HG03442 (cell line): ENCODE measurements at regions not wholly inside any gene's neighbourhood (a gene's known extent, or its start where the extent isn't known, plus 50 kb on each side); places are given as distances from the start of the nearest gene placed in this dataset.
"Not testable (repeated sequence)": the region's sequence is repeated elsewhere in the genome, so short reads cannot be mapped to it uniquely, and the experiment has no call there.

Experiments
- ATAC-seq: cut with Tn5 transposase; IDR thresholded peaks from one replicate; pipeline ENCODE4 v1.9.1; 2021; ENCODE audit warnings: mild to moderate bottlenecking, moderate library complexity; ENCODE audit not compliant: unreplicated experiment

DNA sequence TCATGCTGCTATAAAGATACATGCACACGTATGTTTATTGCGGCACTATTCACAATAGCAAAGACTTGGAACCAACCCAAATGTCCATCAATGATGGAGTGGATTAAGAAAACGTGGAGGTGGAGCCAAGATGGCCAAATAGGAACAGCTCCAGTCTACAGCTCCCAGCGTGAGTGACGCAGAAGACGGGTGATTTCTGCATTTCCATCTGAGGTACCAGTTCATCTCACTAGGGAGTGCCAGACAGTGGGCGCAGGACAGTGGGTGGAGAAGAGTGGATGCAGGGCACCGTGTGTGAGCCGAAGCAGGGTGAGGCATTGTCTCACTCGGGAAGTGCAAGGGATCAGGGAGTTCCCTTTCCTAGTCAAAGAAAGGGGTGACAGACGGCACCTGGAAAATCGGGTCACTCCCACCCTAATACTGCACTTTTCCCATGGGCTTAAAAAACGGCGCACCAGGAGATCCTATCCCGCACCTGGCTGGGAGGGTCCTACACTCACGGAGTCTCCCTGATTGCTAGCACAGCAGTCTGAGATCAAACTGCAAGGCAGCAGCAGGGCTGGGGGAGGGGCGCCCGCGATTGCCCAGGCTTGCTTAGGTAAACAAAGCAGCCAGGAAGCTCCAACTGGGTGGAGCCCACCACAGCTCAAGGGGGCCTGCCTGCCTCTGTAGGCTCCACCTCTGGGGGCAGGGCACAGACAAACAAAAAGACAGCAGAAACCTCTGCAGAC is 435.5 kb upstream of the PIK3R1 start:
- not testable (repeated sequence) for ATAC-seq

DNA sequence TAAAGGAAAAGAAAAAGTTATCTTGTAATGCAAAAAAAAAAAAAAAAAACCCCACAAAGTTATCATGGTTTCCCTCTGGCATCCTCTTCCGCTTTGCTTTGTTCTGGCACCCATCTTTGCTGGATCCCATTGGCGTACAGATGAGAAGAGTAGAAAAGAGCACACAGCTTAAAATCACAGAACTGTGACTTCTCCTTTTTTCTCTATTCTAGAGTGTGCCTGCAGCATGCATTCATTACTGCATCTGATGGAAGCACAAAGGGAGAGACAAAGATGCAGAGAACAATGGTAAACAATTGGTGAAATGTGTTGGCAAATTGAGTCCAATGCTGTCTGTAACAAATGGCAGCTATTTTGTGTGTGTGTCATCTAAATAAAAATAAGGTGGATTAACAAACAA is 440.8 kb upstream of the PIK3R1 start:
- ATAC-seq: no peak

DNA sequence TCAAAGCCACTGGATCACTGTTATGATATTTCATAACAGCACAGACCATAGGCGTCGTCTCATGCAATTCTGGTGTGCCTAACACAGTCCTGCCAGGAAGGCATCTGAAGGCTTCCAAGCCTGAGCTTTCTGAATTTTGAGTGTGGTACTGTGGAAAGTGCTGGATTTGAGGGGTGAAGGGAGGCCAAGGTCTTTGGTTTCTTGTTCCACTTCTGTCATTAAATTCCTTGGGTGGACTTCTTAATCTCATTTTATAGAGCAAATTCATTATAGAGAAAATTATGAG is 441.3 kb upstream of the PIK3R1 start:
- ATAC-seq: no peak

DNA sequence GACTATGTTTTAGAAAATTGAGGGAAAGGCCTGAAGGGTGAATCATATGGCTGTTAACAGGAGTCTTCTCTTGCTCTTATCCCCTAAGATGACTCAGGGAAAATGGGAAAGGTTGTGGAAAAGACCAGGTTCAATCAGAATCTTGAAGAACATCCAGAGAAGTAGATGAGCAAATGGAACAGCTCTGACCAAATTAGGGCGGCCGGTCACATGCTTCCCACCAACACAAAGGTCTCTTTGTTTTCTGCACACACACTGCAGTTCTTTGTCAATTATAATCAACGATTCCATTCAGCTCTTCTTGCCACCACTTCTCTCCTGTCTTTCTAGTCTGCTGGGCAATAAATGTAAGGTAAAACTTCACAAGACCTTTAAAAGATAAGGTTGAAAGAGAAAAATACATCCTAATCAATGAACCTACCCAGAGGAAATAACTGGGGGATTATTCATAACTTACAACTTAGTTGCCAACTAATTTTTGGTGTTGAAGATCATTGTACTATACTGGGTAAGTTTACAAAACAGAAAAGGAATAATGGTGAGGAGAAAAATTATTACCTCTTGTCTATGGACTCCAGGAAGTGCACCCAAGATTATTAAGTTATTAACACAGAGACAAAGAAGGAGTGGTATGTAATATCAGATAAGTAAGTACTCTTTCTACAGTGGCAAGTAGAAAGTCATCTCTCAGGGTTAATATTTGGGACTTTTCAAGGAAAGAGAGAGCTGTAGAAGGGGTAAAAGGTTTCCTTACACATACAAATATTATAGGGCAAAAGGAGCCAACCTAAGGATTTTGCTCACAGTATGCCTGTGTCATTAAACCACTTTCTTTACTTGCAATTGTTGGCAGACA is 441.9 kb upstream of the PIK3R1 start:
- ATAC-seq: no peak

DNA sequence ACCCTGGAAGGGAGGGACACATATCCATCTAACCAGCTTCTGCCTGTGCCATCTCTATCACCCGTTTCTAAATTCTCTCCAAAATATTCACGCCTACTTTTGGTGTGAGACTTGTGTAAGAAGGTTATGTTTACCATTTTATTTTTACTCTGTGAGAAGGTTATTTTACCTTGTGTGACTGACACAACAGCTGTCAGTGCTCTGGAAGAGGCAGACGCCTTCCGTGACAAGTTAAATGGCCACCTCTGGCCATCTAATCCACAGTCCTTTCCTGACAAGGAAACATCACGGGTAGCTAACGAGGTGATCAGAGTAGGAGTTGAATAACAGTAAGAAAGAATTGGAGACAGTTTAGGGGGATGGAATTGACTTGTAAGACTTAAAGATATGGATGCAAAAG is 443.8 kb upstream of the PIK3R1 start:
- no peak for ATAC-seq

DNA sequence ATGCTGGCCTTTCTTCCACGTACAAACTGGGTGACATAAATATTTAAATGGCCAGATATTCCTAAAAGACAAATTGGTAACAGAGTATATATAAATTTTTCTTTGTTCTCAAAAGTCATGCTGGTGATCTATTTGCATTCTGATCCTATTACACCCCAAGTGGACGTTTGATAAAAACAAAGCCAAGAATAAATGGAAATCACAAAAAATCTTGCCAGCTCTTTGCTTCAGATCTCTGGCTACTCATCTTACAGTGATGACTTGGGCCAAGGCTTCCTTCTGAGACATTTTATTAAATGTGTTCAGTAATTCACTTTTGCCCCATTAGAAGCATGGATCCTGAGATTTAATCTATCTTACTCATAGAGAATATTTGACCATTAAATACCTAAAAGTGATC is 444.3 kb upstream of the PIK3R1 start:
- no peak for ATAC-seq

DNA sequence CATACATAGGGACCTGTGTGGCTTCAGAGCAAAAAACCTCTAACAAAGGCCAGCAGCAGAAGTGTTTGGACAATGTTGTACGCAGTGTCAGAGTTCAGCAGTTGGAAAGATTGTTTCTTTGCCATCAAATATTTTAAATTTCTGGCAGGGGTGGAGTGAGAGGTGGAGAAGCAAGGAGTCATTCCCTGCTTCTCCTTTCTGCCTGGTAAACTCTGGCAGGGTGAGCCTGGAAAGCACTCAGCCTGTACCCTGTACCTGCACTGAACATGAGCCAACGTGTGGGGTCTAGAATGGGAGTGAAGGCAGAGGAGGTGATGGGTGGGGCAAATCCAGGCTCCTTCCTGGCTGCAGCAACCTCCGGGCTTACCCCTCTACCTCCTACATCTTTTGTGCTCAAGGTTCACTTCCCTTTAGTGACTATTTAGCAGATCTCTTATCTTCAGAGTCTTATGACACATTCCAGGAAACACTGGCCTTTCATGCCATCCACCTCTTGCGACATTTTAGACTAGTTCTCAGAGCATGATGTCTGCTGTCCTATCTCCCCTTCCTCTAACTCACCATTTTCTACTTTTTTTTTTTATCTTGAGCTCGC is 445.0 kb upstream of the PIK3R1 start:
- no peak for ATAC-seq

DNA sequence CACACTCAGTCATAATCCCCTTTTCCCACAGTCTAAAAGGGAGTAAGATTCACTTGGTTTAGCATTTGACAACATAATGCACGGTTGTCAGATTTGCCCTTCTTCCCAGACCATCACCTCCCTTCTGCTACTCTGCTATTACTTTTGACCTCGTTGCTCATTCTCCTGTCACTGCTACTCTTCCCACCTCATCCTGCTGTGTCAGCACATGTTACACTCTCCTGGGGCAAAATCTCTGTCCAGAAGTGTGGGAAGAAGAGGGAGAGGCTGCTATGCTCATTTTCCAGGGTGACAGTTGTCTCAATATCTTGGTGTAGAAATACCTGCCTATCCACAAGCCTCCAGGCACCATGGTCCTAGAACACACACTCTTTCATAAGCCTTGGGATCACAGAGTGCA is 449.9 kb upstream of the PIK3R1 start:
- ATAC-seq: no peak

DNA sequence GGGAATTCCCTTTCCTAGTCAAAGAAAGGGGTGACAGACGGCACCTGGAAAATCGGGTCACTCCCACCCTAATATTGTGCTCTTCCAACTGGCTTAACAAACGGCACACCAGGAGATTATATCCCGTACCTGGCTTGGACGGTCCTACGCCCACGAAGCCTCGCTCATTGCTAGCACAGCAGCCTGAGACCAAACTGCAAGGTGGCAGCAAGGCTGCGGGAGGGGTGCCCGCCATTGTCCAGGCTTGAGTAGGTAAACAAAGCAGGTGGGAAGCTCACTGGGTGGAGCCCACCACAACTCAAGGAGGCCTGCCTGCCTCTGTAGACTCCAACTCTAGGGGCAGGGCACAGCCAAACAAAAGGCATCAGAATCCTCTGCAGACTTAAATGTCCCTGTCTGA is 457.8 kb upstream of the PIK3R1 start:
- not testable (repeated sequence) for ATAC-seq

DNA sequence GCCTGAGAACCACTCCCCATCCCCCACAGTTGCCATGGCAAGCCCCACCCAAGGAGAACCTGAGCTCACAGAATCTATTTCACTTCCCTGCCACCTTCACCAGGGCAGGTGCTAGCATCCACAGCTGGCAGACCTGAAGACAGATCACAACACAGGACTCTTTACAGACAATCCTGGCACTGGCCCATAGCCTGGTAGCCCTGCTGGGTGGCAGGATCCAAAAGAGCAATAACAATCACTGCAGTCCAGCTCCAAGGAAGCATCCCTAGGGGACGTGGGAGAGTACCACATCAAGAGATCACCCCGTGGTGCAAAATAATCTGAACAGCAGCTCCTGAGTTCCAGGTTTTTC is 463.2 kb upstream of the PIK3R1 start:
- no peak for ATAC-seq

DNA sequence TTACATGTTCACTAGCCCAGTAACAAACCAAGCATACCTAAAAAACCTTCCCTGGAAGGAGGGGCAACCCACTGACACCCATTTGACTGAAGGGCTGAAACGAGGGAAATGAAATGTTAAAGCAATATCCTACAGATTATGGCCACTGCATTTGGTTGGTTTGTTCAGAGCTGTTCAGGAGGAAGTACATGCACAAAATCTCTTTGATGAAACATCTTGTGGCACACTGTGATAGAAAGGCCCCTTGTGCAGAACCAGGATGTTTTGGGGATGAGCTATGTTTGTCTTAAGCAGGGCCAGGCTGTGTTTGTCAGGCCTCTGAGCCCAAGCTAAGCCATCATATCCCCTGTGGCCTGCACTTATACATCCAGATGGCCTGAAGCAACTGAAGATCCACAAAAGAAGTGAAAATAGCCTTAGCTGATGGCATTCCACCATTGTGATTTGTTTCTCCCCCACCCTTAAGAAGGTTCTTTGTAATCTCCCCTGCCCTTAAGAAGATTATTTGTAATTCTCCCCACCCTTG is 467.3 kb upstream of the PIK3R1 start:
- ATAC-seq: no peak

DNA sequence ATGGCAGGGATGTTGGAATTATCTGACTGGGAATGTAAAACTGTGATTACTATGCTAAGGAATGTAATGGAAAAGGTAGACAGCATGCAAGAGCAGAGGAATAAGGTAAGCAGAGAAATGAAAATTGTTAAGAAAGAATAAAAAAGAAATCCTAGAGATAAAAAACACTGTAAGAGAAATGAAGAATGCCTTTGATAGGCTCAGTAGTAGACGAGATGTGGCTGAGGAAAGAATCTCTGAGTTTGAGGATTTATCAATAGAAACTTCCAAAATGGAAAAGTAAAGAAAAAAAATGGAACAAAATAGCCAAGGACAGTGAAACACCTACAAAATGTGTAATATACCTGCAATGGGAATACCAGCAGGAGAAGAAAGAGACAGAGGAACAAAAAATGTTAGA is 468.5 kb upstream of the PIK3R1 start:
- ATAC-seq: no peak

DNA sequence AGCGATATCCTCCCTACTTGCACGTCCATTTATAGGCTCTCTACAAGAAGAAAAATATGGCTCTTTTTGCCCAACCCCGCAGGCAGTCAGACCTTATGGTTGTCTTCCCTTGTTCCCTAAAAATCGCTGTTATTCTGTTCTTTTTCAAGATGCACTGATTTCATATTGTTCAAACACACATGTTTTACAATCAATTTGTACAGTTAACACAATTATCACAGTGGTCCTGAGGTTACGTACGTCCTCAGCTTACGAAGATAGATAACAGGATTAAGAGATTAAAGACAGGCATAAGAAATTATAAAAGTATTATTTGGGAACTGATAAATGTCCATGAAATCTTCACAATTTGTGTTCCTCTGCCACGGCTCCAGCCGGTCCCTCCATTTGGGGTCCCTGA is 468.9 kb upstream of the PIK3R1 start:
- ATAC-seq: not testable (repeated sequence)

DNA sequence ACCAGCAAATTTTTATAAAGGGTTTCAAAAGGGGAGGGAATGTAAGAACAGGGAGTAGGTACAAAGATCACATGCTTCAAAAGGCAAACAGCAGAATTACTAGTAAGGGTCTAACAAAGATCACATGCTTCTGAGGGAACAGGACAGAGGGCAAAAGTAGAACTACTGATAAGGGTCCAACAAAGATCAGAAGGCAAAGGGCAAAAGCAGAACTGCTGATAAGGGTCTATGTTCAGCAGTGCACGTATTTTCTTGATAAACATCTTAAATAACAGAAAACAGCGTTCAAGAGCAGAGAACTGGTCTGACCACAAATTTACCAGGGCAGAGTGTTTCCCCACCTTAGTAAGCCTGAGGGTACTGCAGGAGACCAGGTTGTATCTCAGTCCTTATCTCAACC is 469.5 kb upstream of the PIK3R1 start:
- no peak for ATAC-seq

DNA sequence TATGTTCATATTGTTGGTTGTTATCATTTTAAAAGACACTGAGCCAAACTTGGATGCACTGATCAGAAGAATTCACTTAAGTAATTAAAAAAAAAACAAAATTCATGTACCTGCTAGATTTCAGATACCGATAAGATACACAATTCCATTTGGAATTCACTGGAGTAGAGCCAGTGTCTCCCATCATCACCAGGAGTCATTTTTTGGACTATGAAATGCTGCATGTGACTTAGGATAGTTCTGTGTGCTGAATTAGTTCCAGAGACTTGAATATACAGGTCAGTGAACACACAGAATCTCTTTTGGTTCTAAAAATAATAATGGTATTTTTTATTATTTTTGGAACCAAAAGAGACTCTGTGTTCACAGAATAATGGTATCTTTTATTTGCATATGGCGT is 482.6 kb upstream of the PIK3R1 start:
- ATAC-seq: no peak

DNA sequence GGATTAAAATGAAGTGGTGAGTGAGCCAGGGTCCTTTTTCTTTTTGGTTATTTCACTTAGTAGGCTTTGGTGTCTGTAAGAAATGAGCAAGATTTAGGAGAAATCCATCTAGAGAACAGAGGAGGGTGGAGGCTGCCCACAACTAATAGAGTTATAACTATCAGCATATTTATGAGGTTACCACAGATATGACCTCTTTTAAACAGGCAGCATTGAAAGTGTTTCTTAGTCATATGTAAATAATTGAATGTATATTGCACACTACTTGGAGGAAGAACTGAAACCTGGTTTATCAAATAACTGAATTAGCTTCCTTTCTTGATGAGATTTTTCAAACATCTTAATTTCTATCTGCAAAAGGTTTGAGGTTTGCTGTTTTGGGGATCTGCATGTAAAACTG is 483.1 kb upstream of the PIK3R1 start:
- no peak for ATAC-seq

DNA sequence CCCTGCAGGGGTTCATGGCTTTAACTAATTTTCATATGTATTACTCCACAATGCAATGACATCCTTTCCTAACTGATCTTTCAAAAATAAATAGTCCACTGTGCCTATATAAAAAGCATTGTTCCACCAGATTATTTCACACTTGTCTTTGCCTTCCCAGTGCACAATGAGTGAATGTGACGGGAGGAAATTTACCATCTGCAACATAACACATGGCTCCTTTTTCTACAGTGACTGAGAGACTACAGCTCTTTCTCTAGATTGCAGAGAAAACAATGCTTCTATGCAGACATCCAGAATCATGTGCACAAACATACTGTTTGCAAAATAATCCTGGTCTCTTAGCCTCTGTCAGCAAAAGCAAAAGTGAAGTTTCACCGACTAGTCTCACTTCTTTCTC is 483.7 kb upstream of the PIK3R1 start:
- no peak for ATAC-seq

DNA sequence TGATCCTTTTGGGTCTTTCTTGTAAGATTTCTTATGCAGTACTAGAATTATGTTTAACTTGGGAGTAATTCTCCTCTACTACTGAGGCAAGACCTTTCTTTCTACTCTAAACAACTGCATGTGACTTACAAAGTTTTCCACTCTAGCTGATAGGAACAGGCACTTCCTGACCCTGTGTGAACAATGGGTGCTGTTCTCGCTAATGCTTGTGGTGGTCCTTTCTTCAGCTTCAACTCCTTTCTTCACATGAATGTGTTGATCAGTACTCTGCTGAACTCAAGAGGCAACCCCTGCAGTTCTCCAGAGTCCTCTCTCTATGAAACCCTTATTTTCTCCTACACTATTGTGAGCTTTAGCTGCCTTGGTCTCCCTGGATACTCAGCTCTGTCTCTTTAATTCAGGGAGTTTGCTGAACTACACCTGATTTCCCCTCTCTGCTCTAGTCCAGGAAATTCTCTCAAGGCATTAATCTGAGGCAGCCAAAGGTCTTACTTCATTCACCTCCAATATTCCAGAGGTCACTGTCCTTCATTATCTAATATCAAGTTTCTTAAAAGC is 484.6 kb upstream of the PIK3R1 start:
- ATAC-seq: no peak

DNA sequence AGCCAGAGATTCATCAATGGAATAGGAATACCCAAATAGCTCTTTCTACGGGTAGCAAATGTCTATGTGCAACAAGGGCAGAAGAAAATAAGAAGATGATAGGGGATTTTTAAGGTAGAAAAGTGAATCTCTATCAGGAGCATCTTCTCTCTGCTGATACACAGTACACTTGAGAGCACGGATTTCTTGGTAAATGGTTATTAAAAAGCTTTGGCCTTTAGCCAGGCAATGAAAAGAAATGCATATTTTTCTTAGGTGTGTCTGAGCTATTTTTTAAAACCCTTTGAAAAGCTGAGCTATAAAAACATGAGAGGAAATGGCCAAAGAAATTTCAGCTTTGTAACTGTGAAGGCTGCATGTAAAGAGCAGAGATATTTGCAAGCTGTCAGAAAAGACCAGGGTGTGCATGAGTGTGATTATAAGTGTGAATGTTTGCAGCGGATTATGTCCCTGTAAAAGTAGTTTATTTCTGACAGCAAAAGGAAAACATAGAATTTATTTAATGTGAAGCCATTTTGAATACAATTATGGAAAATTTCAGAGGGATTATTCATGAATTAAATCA is 487.1 kb upstream of the PIK3R1 start:
- no peak for ATAC-seq

DNA sequence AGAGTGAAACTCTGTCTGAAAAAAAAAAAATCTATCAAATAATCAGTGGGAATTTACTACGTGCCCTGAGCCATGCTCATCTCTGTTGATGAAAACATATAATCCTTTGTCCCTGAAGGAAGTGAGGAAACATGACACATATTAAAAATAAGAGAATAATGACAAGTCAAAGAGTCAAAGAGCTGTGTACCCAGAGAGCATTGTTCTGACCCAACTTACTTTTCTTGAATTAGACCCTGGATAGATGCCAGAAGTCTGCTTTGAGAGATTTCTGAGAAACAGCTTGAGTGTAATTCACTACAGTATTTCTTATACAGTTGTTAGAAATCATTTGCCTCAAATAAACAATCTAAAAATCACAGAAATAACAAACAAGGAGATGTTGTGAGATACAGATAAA is 490.0 kb upstream of the PIK3R1 start:
- no peak for ATAC-seq

DNA sequence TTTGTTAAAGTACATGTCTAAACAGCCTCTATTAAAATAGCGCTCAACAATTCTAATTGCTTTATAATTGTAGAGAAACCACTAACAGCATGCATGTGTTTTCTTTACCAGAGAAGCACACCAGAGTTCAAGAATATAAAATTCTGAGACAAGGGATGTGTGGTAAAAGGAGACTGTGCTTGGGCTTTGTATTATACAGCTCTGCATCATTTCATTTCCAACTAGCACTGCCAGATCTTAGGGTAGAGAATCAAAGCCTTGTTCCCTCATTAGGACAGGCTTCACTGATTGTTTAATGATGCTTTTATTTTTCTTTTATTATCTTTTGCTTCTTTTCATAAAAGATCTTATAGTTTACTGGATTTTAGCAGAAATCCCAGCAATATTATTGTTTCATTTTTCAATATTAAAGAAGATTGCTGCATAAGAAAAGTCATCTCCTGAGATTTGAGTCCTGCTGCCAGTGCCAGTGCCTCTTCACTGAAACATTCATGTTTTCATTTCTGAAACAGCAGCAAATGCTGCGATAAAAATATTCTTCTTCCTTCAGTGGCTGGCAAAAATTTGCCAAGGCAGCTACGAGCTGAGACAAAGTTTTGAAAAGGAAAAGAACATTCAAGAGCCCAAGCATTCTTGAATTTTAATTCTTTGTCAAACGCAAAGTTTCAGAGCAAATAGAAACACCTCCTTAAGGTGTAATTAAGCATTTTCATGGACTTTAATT is 491.0 kb upstream of the PIK3R1 start:
- ATAC-seq: no peak
